ENCODE measurements at regions not wholly inside any gene's neighbourhood (a gene's known extent, or its start where the extent isn't known, plus 50 kb on each side); places are given as distances from the start of the nearest gene placed in this dataset.

DNA sequence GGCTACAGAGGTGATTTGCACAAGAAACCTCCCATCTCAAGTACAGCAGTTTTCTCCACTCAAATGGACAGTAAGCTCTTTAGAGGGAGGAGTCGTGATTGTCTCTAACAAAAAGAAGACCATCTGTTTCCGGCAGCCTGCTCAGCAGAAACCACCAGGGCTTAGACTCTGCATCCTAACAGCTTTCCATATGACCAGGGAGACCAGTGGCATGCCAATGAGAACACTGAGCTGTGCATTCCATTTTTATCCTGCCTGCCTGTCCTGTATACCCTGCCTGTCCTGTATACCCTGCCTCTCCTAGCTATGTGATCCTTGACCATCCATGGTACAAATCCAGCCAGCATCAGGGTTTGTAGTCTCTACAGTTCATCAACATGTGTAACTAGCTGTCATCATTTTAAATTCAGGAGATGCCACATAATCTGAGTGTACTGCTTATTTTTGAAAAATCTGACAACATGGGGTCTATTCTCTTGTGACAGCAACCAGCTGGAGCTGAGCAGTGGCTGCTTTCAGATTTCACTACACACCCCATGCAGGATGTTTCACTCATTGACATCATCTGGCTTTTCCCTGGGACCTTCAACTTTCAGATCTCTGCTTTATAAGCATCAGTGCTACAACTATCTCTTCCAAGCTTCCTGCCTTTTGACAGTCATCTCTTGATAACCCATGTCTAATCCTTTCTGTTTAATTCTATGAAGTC, 50.5 kb upstream of the POU2AF2 start:
- TF ChIP-seq, protein P1, sequence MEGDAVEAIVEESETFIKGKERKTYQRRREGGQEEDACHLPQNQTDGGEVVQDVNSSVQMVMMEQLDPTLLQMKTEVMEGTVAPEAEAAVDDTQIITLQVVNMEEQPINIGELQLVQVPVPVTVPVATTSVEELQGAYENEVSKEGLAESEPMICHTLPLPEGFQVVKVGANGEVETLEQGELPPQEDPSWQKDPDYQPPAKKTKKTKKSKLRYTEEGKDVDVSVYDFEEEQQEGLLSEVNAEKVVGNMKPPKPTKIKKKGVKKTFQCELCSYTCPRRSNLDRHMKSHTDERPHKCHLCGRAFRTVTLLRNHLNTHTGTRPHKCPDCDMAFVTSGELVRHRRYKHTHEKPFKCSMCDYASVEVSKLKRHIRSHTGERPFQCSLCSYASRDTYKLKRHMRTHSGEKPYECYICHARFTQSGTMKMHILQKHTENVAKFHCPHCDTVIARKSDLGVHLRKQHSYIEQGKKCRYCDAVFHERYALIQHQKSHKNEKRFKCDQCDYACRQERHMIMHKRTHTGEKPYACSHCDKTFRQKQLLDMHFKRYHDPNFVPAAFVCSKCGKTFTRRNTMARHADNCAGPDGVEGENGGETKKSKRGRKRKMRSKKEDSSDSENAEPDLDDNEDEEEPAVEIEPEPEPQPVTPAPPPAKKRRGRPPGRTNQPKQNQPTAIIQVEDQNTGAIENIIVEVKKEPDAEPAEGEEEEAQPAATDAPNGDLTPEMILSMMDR (IDR thresholded peaks at IDR 0.05) = no peak

DNA sequence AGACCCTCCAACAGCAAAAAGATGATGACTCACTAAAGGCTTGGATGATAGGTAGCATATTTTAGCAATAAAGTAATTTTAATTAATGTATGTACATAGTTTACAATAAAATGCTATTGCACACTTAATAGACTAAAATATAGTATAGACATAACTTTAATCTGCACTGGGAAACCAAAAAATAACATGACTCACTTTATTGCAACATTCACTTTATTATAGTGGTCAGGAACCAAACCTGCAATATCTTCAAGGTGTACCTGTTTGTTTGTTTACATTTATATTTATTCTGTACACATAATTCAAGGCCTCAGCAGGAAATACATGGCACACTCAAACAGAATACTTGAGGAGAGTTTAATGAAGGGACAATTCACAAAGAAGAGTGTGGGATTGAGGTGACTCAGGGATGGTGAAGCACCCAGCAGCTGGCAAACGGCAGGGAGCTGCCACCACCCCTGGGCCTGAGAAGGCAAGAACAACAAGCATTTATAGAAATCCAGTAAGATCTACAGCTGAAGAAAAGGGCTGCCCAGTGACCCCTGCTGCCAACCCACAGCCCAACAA, 51.5 kb upstream of the POU2AF2 start:
- TF ChIP-seq, protein P1 (IDR thresholded peaks at IDR 0.05) = no peak

DNA sequence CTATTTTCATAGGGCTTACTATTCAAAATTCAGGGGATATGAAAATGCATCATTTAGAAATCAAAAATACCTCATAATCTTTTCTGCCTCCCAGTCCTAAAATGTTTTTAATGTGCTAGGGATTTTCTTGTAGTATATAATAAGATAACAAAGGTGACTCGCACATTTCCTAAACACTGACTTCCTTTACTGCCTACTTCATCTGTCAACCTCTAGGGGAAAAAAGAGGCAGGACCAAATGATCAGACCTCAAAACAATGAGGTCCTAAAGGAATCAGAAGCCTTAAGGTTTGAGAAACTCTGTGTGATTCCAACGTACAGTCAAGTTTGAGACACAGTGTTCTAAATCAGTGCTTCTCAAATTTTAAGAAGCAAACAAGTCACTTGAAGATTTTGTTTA, 56.1 kb upstream of the POU2AF2 start:
- TF ChIP-seq, protein P1 (IDR thresholded peaks at IDR 0.05) = no peak

DNA sequence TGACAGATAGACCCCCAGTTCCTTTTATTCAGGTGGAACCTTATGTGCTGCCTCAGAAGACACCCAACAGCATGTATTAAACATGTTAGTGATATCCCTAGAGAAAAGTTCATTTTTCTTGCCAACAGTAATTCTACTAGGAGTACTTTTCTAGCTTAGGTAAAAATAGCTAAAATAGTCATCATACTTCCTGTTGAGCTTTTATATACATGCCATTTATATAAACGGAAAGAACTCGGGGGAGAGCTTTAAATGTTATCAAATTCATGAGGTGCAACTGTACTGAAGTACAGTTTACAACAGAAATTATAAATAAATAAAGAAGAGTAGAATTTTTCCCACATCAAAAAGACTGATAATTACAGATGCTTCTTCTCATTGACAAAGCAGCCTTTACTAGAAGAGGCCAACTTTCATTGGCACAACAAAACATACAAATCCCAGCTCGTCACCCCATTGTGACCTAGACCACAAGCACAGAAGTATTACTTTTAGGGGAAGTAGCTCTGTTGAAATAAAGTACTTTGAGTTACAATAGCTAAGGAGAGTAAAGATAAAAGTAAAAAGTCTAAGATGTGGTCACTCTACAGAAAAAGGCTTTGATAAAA, 59.1 kb upstream of the POU2AF2 start:
- TF ChIP-seq, protein P1 (IDR thresholded peaks at IDR 0.05) = no peak

DNA sequence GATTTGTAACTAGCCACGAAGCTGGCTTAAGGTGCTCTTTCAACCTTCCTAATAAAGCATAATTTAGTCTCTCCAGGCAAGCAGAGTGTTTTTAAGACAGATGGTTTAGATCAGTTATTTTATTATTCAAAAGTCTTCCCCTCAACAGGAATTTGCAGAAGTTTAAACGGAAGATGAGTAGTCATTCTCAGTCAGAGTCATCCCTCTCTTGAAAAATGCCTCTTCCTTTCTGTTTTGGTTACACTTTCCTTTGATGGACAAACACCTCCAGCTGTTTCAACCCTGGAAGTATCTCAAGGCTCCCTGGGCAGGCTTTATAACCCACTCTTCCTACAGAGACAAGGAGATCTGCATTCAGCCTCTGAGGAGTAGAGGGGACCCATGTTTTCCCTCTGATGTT, 60.3 kb upstream of the POU2AF2 start:
- TF ChIP-seq, protein P1 (IDR thresholded peaks at IDR 0.05) = no peak

DNA sequence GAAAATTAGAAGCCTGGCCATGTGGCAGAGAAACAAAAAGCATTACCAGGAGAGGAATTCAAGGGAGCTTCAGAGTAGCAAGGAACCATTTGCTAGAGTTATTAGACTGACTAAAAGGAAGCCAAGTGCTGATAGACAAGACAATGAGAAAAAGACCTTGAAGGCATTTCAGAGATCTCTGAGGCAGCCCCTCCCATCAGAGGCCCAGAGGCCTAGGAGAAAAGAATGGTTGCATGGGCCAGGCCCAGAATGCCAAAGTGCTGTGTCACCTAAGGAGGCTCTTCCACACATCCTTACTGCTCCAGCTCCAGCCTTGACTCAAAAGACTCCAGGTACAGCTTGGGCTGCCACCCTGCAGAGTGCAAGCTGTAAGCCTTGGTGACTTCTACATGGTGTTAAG, 61.8 kb upstream of the POU2AF2 start:
- TF ChIP-seq, protein P1 (IDR thresholded peaks at IDR 0.05) = no peak

DNA sequence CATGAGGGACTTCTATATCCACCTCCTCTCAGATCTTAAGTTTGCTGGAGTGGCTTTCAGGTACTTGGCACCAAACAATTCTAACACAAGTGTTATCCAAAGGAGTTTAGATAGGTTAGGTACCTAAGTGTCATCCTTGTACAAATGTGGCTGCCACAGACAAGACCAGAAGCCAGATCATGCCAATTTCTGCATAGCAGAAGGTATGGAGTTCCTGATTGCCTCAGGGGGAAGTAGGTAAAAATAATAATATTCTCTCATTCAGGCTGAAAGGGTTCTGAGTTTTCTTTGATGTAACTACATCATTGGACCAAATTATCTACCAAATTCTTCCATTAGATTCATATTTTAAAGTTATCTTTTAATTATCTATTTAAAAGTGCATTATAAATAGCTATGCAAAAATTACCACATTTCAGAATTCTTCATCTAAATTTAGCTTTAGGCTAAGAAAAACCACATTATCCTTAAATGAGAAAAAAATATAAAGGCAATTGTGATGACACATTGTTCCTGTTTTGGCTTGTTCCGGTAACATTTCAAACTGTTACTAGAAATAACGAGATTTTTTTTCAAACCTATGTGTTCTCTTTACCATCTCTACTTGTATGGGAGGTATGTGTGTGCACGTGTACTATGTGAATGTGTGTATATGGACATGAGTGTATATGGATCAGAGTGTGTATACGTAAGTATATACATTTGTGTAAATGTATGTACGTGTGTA, 66.2 kb upstream of the POU2AF2 start:
- TF ChIP-seq, protein P1 (IDR thresholded peaks at IDR 0.05) = no peak

Measured in LNCAP (cell line).